ENCODE measurements at regions not wholly inside any gene's neighbourhood (a gene's known extent, or its start where the extent isn't known, plus 50 kb on each side); places are given as distances from the start of the nearest gene placed in this dataset.

GRCh38 chr1:234975122-234975940 lies 153.3 kb downstream of the TOMM20 start:
- H3K4me1 ChIP-seq (ENCODE audit: control insufficient read depth, low read depth, low read length), result peaks cover 45% of the 10 kb centered on the region
- H3K4me3 ChIP-seq (ENCODE audit: low read length), result no peak overlapping the region
- no peaks in the 10 kb centered on the region for H3K9me3 ChIP-seq (ENCODE audit: control insufficient read depth, low read depth, low read length)
- no peaks in the 10 kb centered on the region for H3K27me3 ChIP-seq (ENCODE audit: control insufficient read depth, insufficient read depth, low read length)
- H3K27ac ChIP-seq (ENCODE audit: low read length), result no peak overlapping the region
- H3K9ac ChIP-seq (ENCODE audit: low read length), result no peak overlapping the region
- H3K36me3 ChIP-seq (ENCODE audit: control insufficient read depth, low read depth, low read length), result no peaks in the 10 kb centered on the region

GRCh38 chr1:234973426-234974250 lies 155.0 kb downstream of the TOMM20 start:
- Histone ChIP-seq H3K36me3 (ENCODE audit: control insufficient read depth, low read depth, low read length) (no peaks in the 10 kb centered on the region), H3K27me3 (ENCODE audit: control insufficient read depth, insufficient read depth, low read length) (no peaks in the 10 kb centered on the region), H3K9me3 (ENCODE audit: control insufficient read depth, low read depth, low read length) (no peaks in the 10 kb centered on the region), H3K27ac (ENCODE audit: low read length) (no peak overlapping the region), H3K4me1 (ENCODE audit: control insufficient read depth, low read depth, low read length) (peaks cover 51% of the 10 kb centered on the region), H3K4me3 (ENCODE audit: low read length) (no peak overlapping the region), H3K9ac (ENCODE audit: low read length) (no peak overlapping the region)

GRCh38 chr1:234972411-234973191 lies 156.0 kb downstream of the TOMM20 start:
- no peak overlapping the region for H3K4me3 ChIP-seq (ENCODE audit: low read length)
- no peak overlapping the region for H3K27ac ChIP-seq (ENCODE audit: low read length)
- H3K9me3 ChIP-seq (ENCODE audit: control insufficient read depth, low read depth, low read length), result no peaks in the 10 kb centered on the region
- no peaks in the 10 kb centered on the region for H3K27me3 ChIP-seq (ENCODE audit: control insufficient read depth, insufficient read depth, low read length)
- no peak overlapping the region for H3K9ac ChIP-seq (ENCODE audit: low read length)
- no peaks in the 10 kb centered on the region for H3K36me3 ChIP-seq (ENCODE audit: control insufficient read depth, low read depth, low read length)
- peaks cover 51% of the 10 kb centered on the region for H3K4me1 ChIP-seq (ENCODE audit: control insufficient read depth, low read depth, low read length)

GRCh38 chr1:234971586-234972297 lies 156.9 kb downstream of the TOMM20 start:
- Histone ChIP-seq H3K36me3 (ENCODE audit: control insufficient read depth, low read depth, low read length) (no peaks in the 10 kb centered on the region), H3K4me1 (ENCODE audit: control insufficient read depth, low read depth, low read length) (peaks cover 51% of the 10 kb centered on the region), H3K27ac (ENCODE audit: low read length) (peak overlapping the region; percentile 29), H3K9me3 (ENCODE audit: control insufficient read depth, low read depth, low read length) (no peaks in the 10 kb centered on the region), H3K9ac (ENCODE audit: low read length) (peak overlapping the region; percentile 60), H3K4me3 (ENCODE audit: low read length) (peak overlapping the region; percentile 2), H3K27me3 (ENCODE audit: control insufficient read depth, insufficient read depth, low read length) (no peaks in the 10 kb centered on the region)

- H3K4me3 ChIP-seq (ENCODE audit: low read length), result peak overlapping the region; percentile 52
- H3K9me3 ChIP-seq (ENCODE audit: control insufficient read depth, low read depth, low read length), result no peaks in the 10 kb centered on the region
- H3K4me1 ChIP-seq (ENCODE audit: control insufficient read depth, low read depth, low read length), result peaks cover 51% of the 10 kb centered on the region
- peak overlapping the region; percentile 60 for H3K9ac ChIP-seq (ENCODE audit: low read length)
- no peaks in the 10 kb centered on the region for H3K36me3 ChIP-seq (ENCODE audit: control insufficient read depth, low read depth, low read length)
- H3K27ac ChIP-seq (ENCODE audit: low read length), result peak overlapping the region; percentile 63
- no peaks in the 10 kb centered on the region for H3K27me3 ChIP-seq (ENCODE audit: control insufficient read depth, insufficient read depth, low read length)
Observed at GRCh38 chr1:234970731-234971476, 157.7 kb downstream of the TOMM20 start.

- no peaks in the 10 kb centered on the region for H3K36me3 ChIP-seq (ENCODE audit: control insufficient read depth, low read depth, low read length)
- H3K27ac ChIP-seq (ENCODE audit: low read length), result peak overlapping the region; percentile 63
- H3K9ac ChIP-seq (ENCODE audit: low read length), result peak overlapping the region; percentile 60
- no peaks in the 10 kb centered on the region for H3K9me3 ChIP-seq (ENCODE audit: control insufficient read depth, low read depth, low read length)
- peaks cover 51% of the 10 kb centered on the region for H3K4me1 ChIP-seq (ENCODE audit: control insufficient read depth, low read depth, low read length)
- peak overlapping the region; percentile 52 for H3K4me3 ChIP-seq (ENCODE audit: low read length)
- no peaks in the 10 kb centered on the region for H3K27me3 ChIP-seq (ENCODE audit: control insufficient read depth, insufficient read depth, low read length)
Observed at GRCh38 chr1:234970401-234970730, 158.3 kb downstream of the TOMM20 start.

GRCh38 chr1:234969581-234970400 lies 158.8 kb downstream of the TOMM20 start:
- Histone ChIP-seq H3K27ac (ENCODE audit: low read length) (no peak overlapping the region), H3K4me3 (ENCODE audit: low read length) (peak overlapping the region; percentile 52), H3K36me3 (ENCODE audit: control insufficient read depth, low read depth, low read length) (no peaks in the 10 kb centered on the region), H3K27me3 (ENCODE audit: control insufficient read depth, insufficient read depth, low read length) (no peaks in the 10 kb centered on the region), H3K4me1 (ENCODE audit: control insufficient read depth, low read depth, low read length) (peaks cover 51% of the 10 kb centered on the region), H3K9ac (ENCODE audit: low read length) (peak overlapping the region; percentile 60), H3K9me3 (ENCODE audit: control insufficient read depth, low read depth, low read length) (no peaks in the 10 kb centered on the region)

- H3K4me1 ChIP-seq (ENCODE audit: control insufficient read depth, low read depth, low read length), result peaks cover 51% of the 10 kb centered on the region
- no peak overlapping the region for H3K9ac ChIP-seq (ENCODE audit: low read length)
- no peak overlapping the region for H3K4me3 ChIP-seq (ENCODE audit: low read length)
- no peaks in the 10 kb centered on the region for H3K27me3 ChIP-seq (ENCODE audit: control insufficient read depth, insufficient read depth, low read length)
- no peaks in the 10 kb centered on the region for H3K9me3 ChIP-seq (ENCODE audit: control insufficient read depth, low read depth, low read length)
- H3K27ac ChIP-seq (ENCODE audit: low read length), result no peak overlapping the region
- no peaks in the 10 kb centered on the region for H3K36me3 ChIP-seq (ENCODE audit: control insufficient read depth, low read depth, low read length)
Observed at GRCh38 chr1:234969011-234969441, 159.6 kb downstream of the TOMM20 start.

GRCh38 chr1:234968451-234968850 lies 160.2 kb downstream of the TOMM20 start:
- Histone ChIP-seq H3K4me3 (ENCODE audit: low read length) (no peak overlapping the region), H3K9me3 (ENCODE audit: control insufficient read depth, low read depth, low read length) (no peaks in the 10 kb centered on the region), H3K4me1 (ENCODE audit: control insufficient read depth, low read depth, low read length) (peaks cover 47% of the 10 kb centered on the region), H3K27me3 (ENCODE audit: control insufficient read depth, insufficient read depth, low read length) (no peaks in the 10 kb centered on the region), H3K36me3 (ENCODE audit: control insufficient read depth, low read depth, low read length) (no peaks in the 10 kb centered on the region), H3K27ac (ENCODE audit: low read length) (no peak overlapping the region), H3K9ac (ENCODE audit: low read length) (no peak overlapping the region)

- H3K27me3 ChIP-seq (ENCODE audit: control insufficient read depth, insufficient read depth, low read length), result no peaks in the 10 kb centered on the region
- no peaks in the 10 kb centered on the region for H3K36me3 ChIP-seq (ENCODE audit: control insufficient read depth, low read depth, low read length)
- no peaks in the 10 kb centered on the region for H3K9me3 ChIP-seq (ENCODE audit: control insufficient read depth, low read depth, low read length)
- peaks cover 34% of the 10 kb centered on the region for H3K4me1 ChIP-seq (ENCODE audit: control insufficient read depth, low read depth, low read length)
- H3K27ac ChIP-seq (ENCODE audit: low read length), result no peak overlapping the region
- no peak overlapping the region for H3K9ac ChIP-seq (ENCODE audit: low read length)
- no peak overlapping the region for H3K4me3 ChIP-seq (ENCODE audit: low read length)
Observed at GRCh38 chr1:234967121-234967520, 161.5 kb downstream of the TOMM20 start.

All from iPS-18a (cell line).